ENCODE measurements at regions not wholly inside any gene's neighbourhood (a gene's known extent, or its start where the extent isn't known, plus 50 kb on each side); places are given as distances from the start of the nearest gene placed in this dataset.

DNA sequence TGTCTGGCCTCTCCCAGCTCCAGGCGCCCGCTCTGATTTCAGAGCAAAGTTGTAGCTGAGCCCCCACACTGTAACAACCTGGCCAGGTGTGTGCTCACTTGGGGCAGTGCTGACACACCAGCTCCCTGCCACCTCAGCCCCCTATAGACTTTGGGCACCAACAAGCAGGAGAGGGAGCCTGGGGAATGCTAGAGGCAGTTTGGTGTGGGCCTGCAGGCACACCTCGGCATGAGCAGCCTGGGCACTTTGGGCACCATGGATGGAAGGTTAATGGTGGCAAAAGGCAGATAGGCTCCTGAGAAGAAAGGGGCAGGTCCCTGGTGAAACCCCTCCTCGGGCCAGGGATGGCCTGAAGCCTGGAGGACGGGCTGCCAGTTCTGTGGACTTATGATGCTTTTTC lies 212.7 kb upstream of the GNAI1 start:
- TF ChIP-seq, protein P1, sequence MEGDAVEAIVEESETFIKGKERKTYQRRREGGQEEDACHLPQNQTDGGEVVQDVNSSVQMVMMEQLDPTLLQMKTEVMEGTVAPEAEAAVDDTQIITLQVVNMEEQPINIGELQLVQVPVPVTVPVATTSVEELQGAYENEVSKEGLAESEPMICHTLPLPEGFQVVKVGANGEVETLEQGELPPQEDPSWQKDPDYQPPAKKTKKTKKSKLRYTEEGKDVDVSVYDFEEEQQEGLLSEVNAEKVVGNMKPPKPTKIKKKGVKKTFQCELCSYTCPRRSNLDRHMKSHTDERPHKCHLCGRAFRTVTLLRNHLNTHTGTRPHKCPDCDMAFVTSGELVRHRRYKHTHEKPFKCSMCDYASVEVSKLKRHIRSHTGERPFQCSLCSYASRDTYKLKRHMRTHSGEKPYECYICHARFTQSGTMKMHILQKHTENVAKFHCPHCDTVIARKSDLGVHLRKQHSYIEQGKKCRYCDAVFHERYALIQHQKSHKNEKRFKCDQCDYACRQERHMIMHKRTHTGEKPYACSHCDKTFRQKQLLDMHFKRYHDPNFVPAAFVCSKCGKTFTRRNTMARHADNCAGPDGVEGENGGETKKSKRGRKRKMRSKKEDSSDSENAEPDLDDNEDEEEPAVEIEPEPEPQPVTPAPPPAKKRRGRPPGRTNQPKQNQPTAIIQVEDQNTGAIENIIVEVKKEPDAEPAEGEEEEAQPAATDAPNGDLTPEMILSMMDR (conservative IDR thresholded peaks at IDR 0.05), result no peak
- TF ChIP-seq ZFX (IDR thresholded peaks at IDR 0.05), result no peak

Data from C4-2B (cell line).